ENCODE measurements at regions not wholly inside any gene's neighbourhood (a gene's known extent, or its start where the extent isn't known, plus 50 kb on each side); places are given as distances from the start of the nearest gene placed in this dataset.

GRCh38 chr3:127108796-127109195 is 84.1 kb upstream of the PRR23E start:
- DNase-seq = no peak

- DNase-seq = no peak
Observed at GRCh38 chr3:127110982-127111693, 81.8 kb upstream of the PRR23E start.

- no peak for DNase-seq
Observed at GRCh38 chr3:127112796-127113570, 79.9 kb upstream of the PRR23E start.

GRCh38 chr3:127113571-127113891 is 79.4 kb upstream of the PRR23E start:
- no peak for DNase-seq

GRCh38 chr3:127114337-127115070 is 78.4 kb upstream of the PRR23E start:
- DNase-seq = no peak

GRCh38 chr3:127115691-127116351 is 77.1 kb upstream of the PRR23E start:
- no peak for DNase-seq

- DNase-seq = no peak
Observed at GRCh38 chr3:127118366-127118765, 74.6 kb upstream of the PRR23E start.

- no peak for DNase-seq
Observed at GRCh38 chr3:127119693-127120464, 73.1 kb upstream of the PRR23E start.

- no peak for DNase-seq
Observed at GRCh38 chr3:127120851-127121647, 71.9 kb upstream of the PRR23E start.

GRCh38 chr3:127121885-127122284 is 71.0 kb upstream of the PRR23E start:
- no peak for DNase-seq

GRCh38 chr3:127123533-127123932 is 69.4 kb upstream of the PRR23E start:
- no peak for DNase-seq

GRCh38 chr3:127124120-127124519 is 68.8 kb upstream of the PRR23E start:
- DNase-seq = no peak

GRCh38 chr3:127131424-127132170 is 61.3 kb upstream of the PRR23E start:
- DNase-seq = no peak

- no peak for DNase-seq
Observed at GRCh38 chr3:127132876-127133275, 60.1 kb upstream of the PRR23E start.

GRCh38 chr3:127133971-127134370 is 59.0 kb upstream of the PRR23E start:
- DNase-seq = no peak

- no peak for DNase-seq
Observed at GRCh38 chr3:127134466-127134865, 58.5 kb upstream of the PRR23E start.

- no peak for DNase-seq
Observed at GRCh38 chr3:127134887-127135240, 58.1 kb upstream of the PRR23E start.

GRCh38 chr3:127135241-127136023 is 57.5 kb upstream of the PRR23E start:
- no peak for DNase-seq

GRCh38 chr3:127136024-127136600 is 56.8 kb upstream of the PRR23E start:
- no peak for DNase-seq

GRCh38 chr3:127136706-127137105 is 56.2 kb upstream of the PRR23E start:
- no peak for DNase-seq

Measured in activated CD4-positive, alpha-beta T cell treated with anti-CD3 and anti-CD28 coated beads, Interleukin-2, amount 50 U/mL, for 16 hours (primary cell).